ENCODE measurements at regions not wholly inside any gene's neighbourhood (a gene's known extent, or its start where the extent isn't known, plus 50 kb on each side); places are given as distances from the start of the nearest gene placed in this dataset.

GRCh38 chr10:78148216-78148960 is 114.7 kb downstream of the RPS24 start:
- H3K27ac Mint-ChIP-seq (ENCODE audit: unreplicated experiment) = no peak overlapping the region

GRCh38 chr10:78148961-78149612 is 115.4 kb downstream of the RPS24 start:
- DNase-seq = no peak
- no peaks in the 10 kb centered on the region for H3K4me1 Mint-ChIP-seq (ENCODE audit: low read depth, unreplicated experiment)
- no peaks in the 10 kb centered on the region for H3K36me3 Mint-ChIP-seq (ENCODE audit: insufficient read depth, unreplicated experiment)
- H3K9me3 Mint-ChIP-seq (ENCODE audit: low read depth, unreplicated experiment) = no peaks in the 10 kb centered on the region
- TF ChIP-seq CTCF (IDR thresholded peaks at IDR 0.05; ENCODE audit: unreplicated experiment) = no peak
- intact Hi-C loops (cut with micrococcal nuclease; ENCODE audit: unreplicated experiment) = no loop called here
- peaks cover 100% of the 10 kb centered on the region for H3K27me3 Mint-ChIP-seq (ENCODE audit: unreplicated experiment)
- no peak overlapping the region for H3K4me3 Mint-ChIP-seq (ENCODE audit: low read depth, unreplicated experiment)
- CTCF ChIA-PET = no interaction called here
- BruUV-seq (replicated peaks) = no TSS peak
- no peak overlapping the region for H3K27ac Mint-ChIP-seq (ENCODE audit: unreplicated experiment)

More at GRCh38 chr10:78148216-78148960, 114.7 kb downstream of the RPS24 start:
- no peak for TF ChIP-seq CTCF (IDR thresholded peaks at IDR 0.05; ENCODE audit: unreplicated experiment)
- intact Hi-C loops (cut with micrococcal nuclease; ENCODE audit: unreplicated experiment) = no loop called here
- CTCF ChIA-PET = interaction anchor here (0.7 kb wide), 1 partner anchor 616 kb away, joined by 4 read pairs; no protein-coding TSS in a partner anchor
- Mint-ChIP-seq H3K4me3 (ENCODE audit: low read depth, unreplicated experiment) (no peak overlapping the region), H3K36me3 (ENCODE audit: insufficient read depth, unreplicated experiment) (no peaks in the 10 kb centered on the region), H3K4me1 (ENCODE audit: low read depth, unreplicated experiment) (no peaks in the 10 kb centered on the region), H3K27me3 (ENCODE audit: unreplicated experiment) (peaks cover 100% of the 10 kb centered on the region), H3K9me3 (ENCODE audit: low read depth, unreplicated experiment) (no peaks in the 10 kb centered on the region)
- no TSS peak for BruUV-seq (replicated peaks)
- DNase-seq = no peak

GRCh38 chr10:78150756-78151155 is 117.1 kb downstream of the RPS24 start:
- peaks cover 100% of the 10 kb centered on the region for H3K27me3 Mint-ChIP-seq (ENCODE audit: unreplicated experiment)
- no TSS peak for BruUV-seq (replicated peaks)

GRCh38 chr10:78155722-78156121 is 122.1 kb downstream of the RPS24 start:
- CTCF ChIA-PET = no interaction called here
- H3K36me3 Mint-ChIP-seq (ENCODE audit: insufficient read depth, unreplicated experiment) = no peaks in the 10 kb centered on the region
- no peak overlapping the region for H3K4me3 Mint-ChIP-seq (ENCODE audit: low read depth, unreplicated experiment)
- no peak for DNase-seq
- no TSS peak for BruUV-seq (replicated peaks)
- intact Hi-C loops (cut with micrococcal nuclease; ENCODE audit: unreplicated experiment) = no loop called here
- H3K9me3 Mint-ChIP-seq (ENCODE audit: low read depth, unreplicated experiment) = no peaks in the 10 kb centered on the region
- no peaks in the 10 kb centered on the region for H3K4me1 Mint-ChIP-seq (ENCODE audit: low read depth, unreplicated experiment)
- H3K27me3 Mint-ChIP-seq (ENCODE audit: unreplicated experiment) = peaks cover 98% of the 10 kb centered on the region
- H3K27ac Mint-ChIP-seq (ENCODE audit: unreplicated experiment) = no peak overlapping the region
- TF ChIP-seq CTCF (IDR thresholded peaks at IDR 0.05; ENCODE audit: unreplicated experiment) = no peak

More at GRCh38 chr10:78150756-78151155, 117.1 kb downstream of the RPS24 start:
- no peak for DNase-seq
- Mint-ChIP-seq H3K36me3 (ENCODE audit: insufficient read depth, unreplicated experiment) (no peaks in the 10 kb centered on the region), H3K27ac (ENCODE audit: unreplicated experiment) (no peak overlapping the region), H3K4me3 (ENCODE audit: low read depth, unreplicated experiment) (no peak overlapping the region), H3K9me3 (ENCODE audit: low read depth, unreplicated experiment) (no peaks in the 10 kb centered on the region), H3K4me1 (ENCODE audit: low read depth, unreplicated experiment) (no peaks in the 10 kb centered on the region)
- intact Hi-C loops (cut with micrococcal nuclease; ENCODE audit: unreplicated experiment) = no loop called here
- CTCF ChIA-PET = no interaction called here
- TF ChIP-seq CTCF (IDR thresholded peaks at IDR 0.05; ENCODE audit: unreplicated experiment) = no peak
